ENCODE measurements at regions not wholly inside any gene's neighbourhood (a gene's known extent, or its start where the extent isn't known, plus 50 kb on each side); places are given as distances from the start of the nearest gene placed in this dataset.

- TF ChIP-seq POLR2A (IDR thresholded peaks at IDR 0.05) (no peak), CTCF (IDR thresholded peaks at IDR 0.05) (no peak)
Measured at GRCh38 chr5:124997186-124997893, 250.9 kb upstream of the ZNF608 start.
